GM23338 (cell line): ENCODE measurements at regions not wholly inside any gene's neighbourhood (a gene's known extent, or its start where the extent isn't known, plus 50 kb on each side); places are given as distances from the start of the nearest gene placed in this dataset.

Experiments used
- CREB1 ChIP-seq: fragments of 250-450 bp; sonication (Bioruptor Pico); IDR thresholded peaks from 2 replicates; pipeline ENCODE4 v1.5.0; 2020; ENCODE audit warnings: low read depth, mild to moderate bottlenecking, moderate library complexity
- ZNF114 ChIP-seq: fragments of 250-450 bp; sonication (Bioruptor Pico); IDR thresholded peaks from 2 replicates; pipeline ENCODE4 v1.5.0; 2020; ENCODE audit warnings: mild to moderate bottlenecking, moderate library complexity
- TF ChIP-seq, protein P1 (sequence below): fragments of 250-450 bp; sonication (Bioruptor Pico); IDR thresholded peaks from 2 replicates; pipeline ENCODE4 v1.5.0; 2020; ENCODE audit warnings: mild to moderate bottlenecking, moderate library complexity
- TF ChIP-seq, protein P2 (sequence below): IDR thresholded peaks from one replicate; pipeline ENCODE4 v1.6.1; 2018; ENCODE audit warnings: antibody characterized with exemption; ENCODE audit not compliant: unreplicated experiment
- TF ChIP-seq, protein P3 (sequence below): IDR thresholded peaks from 2 replicates; pipeline ENCODE4 v1.6.1; 2016; ENCODE audit warnings: antibody characterized with exemption

DNA sequence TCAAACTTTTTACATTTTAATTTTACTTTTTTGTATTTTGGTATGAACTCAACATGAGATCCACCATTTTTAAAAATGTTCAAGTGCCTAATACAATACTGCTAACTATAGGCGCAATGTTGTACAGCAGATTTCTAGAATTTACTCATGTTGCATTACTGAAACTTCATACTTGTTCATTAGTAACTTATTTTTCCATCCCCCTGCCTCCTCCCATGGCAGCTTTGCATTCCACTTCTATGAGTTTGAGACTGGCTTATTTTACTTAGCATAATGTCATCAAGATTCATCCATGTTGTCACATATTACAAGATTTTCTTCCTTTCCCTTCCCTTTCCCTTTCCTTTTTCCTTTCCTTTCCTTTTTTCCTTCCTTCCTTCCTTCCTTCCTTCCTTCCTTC lies 825.9 kb downstream of the SLC16A7 start (continued):
- TF ChIP-seq, protein P1, sequence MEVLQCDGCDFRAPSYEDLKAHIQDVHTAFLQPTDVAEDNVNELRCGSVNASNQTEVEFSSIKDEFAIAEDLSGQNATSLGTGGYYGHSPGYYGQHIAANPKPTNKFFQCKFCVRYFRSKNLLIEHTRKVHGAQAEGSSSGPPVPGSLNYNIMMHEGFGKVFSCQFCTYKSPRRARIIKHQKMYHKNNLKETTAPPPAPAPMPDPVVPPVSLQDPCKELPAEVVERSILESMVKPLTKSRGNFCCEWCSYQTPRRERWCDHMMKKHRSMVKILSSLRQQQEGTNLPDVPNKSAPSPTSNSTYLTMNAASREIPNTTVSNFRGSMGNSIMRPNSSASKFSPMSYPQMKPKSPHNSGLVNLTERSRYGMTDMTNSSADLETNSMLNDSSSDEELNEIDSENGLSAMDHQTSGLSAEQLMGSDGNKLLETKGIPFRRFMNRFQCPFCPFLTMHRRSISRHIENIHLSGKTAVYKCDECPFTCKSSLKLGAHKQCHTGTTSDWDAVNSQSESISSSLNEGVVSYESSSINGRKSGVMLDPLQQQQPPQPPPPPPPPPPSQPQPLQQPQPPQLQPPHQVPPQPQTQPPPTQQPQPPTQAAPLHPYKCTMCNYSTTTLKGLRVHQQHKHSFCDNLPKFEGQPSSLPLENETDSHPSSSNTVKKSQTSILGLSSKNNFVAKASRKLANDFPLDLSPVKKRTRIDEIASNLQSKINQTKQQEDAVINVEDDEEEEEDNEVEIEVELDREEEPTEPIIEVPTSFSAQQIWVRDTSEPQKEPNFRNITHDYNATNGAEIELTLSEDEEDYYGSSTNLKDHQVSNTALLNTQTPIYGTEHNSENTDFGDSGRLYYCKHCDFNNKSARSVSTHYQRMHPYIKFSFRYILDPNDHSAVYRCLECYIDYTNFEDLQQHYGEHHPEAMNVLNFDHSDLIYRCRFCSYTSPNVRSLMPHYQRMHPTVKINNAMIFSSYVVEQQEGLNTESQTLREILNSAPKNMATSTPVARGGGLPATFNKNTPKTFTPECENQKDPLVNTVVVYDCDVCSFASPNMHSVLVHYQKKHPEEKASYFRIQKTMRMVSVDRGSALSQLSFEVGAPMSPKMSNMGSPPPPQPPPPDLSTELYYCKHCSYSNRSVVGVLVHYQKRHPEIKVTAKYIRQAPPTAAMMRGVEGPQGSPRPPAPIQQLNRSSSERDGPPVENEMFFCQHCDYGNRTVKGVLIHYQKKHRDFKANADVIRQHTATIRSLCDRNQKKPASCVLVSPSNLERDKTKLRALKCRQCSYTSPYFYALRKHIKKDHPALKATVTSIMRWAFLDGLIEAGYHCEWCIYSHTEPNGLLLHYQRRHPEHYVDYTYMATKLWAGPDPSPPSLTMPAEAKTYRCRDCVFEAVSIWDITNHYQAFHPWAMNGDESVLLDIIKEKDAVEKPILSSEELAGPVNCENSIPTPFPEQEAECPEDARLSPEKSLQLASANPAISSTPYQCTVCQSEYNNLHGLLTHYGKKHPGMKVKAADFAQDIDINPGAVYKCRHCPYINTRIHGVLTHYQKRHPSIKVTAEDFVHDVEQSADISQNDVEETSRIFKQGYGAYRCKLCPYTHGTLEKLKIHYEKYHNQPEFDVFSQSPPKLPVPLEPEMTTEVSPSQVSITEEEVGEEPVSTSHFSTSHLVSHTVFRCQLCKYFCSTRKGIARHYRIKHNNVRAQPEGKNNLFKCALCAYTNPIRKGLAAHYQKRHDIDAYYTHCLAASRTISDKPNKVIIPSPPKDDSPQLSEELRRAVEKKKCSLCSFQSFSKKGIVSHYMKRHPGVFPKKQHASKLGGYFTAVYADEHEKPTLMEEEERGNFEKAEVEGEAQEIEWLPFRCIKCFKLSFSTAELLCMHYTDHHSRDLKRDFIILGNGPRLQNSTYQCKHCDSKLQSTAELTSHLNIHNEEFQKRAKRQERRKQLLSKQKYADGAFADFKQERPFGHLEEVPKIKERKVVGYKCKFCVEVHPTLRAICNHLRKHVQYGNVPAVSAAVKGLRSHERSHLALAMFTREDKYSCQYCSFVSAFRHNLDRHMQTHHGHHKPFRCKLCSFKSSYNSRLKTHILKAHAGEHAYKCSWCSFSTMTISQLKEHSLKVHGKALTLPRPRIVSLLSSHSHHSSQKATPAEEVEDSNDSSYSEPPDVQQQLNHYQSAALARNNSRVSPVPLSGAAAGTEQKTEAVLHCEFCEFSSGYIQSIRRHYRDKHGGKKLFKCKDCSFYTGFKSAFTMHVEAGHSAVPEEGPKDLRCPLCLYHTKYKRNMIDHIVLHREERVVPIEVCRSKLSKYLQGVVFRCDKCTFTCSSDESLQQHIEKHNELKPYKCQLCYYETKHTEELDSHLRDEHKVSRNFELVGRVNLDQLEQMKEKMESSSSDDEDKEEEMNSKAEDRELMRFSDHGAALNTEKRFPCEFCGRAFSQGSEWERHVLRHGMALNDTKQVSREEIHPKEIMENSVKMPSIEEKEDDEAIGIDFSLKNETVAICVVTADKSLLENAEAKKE (CRISPR knock-in tag): no peak
- TF ChIP-seq, protein P2, sequence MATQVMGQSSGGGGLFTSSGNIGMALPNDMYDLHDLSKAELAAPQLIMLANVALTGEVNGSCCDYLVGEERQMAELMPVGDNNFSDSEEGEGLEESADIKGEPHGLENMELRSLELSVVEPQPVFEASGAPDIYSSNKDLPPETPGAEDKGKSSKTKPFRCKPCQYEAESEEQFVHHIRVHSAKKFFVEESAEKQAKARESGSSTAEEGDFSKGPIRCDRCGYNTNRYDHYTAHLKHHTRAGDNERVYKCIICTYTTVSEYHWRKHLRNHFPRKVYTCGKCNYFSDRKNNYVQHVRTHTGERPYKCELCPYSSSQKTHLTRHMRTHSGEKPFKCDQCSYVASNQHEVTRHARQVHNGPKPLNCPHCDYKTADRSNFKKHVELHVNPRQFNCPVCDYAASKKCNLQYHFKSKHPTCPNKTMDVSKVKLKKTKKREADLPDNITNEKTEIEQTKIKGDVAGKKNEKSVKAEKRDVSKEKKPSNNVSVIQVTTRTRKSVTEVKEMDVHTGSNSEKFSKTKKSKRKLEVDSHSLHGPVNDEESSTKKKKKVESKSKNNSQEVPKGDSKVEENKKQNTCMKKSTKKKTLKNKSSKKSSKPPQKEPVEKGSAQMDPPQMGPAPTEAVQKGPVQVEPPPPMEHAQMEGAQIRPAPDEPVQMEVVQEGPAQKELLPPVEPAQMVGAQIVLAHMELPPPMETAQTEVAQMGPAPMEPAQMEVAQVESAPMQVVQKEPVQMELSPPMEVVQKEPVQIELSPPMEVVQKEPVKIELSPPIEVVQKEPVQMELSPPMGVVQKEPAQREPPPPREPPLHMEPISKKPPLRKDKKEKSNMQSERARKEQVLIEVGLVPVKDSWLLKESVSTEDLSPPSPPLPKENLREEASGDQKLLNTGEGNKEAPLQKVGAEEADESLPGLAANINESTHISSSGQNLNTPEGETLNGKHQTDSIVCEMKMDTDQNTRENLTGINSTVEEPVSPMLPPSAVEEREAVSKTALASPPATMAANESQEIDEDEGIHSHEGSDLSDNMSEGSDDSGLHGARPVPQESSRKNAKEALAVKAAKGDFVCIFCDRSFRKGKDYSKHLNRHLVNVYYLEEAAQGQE: no peak
- TF ChIP-seq CREB1 (CRISPR knock-in tag): no peak
- TF ChIP-seq, protein P3, sequence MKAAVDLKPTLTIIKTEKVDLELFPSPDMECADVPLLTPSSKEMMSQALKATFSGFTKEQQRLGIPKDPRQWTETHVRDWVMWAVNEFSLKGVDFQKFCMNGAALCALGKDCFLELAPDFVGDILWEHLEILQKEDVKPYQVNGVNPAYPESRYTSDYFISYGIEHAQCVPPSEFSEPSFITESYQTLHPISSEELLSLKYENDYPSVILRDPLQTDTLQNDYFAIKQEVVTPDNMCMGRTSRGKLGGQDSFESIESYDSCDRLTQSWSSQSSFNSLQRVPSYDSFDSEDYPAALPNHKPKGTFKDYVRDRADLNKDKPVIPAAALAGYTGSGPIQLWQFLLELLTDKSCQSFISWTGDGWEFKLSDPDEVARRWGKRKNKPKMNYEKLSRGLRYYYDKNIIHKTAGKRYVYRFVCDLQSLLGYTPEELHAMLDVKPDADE: no peak
- no peak for TF ChIP-seq ZNF114 (CRISPR knock-in tag)
